T-helper 2 cell (primary cell): ENCODE measurements at regions not wholly inside any gene's neighbourhood (a gene's known extent, or its start where the extent isn't known, plus 50 kb on each side); places are given as distances from the start of the nearest gene placed in this dataset.
A peak's percentile ranks its signal among the peaks of the same experiment; 100 is the strongest.

Experiments
- DNase-seq, 5 experiments: peaks; one replicate each; pipeline versions ENCODE4 v3.0.0 to v3.0.0-alpha.2; 2012 to 2022

GRCh38 chr1:90650401-90650800 is 66.7 kb downstream of the BARHL2 start:
- DNase-seq, result no peak

GRCh38 chr1:90640325-90640724 is 76.8 kb downstream of the BARHL2 start:
- no peak for DNase-seq

DNA sequence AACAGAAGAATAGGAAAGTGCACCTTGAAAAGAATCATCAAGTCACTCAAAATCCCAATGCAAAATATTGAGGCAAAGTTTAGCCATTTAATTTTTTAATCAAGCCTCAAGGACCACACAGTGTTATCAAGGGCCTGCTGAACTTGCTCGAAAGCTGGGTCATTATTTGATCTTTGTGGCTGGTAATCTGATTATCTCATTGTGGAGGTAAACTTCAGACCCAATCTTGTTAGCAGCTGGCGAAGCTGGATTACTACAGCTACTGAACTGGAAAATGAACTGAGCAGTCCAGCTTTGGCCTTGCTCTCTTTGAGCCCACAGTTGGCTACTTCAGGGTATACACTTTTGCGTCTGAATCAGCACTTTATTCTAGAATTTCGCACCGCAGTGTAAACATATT is 94.4 kb downstream of the BARHL2 start:
- DNase-seq, result no peak

- no peak for DNase-seq
These were observed 95.1 kb downstream of the BARHL2 start for GRCh38 chr1:90621986-90622385.

DNA sequence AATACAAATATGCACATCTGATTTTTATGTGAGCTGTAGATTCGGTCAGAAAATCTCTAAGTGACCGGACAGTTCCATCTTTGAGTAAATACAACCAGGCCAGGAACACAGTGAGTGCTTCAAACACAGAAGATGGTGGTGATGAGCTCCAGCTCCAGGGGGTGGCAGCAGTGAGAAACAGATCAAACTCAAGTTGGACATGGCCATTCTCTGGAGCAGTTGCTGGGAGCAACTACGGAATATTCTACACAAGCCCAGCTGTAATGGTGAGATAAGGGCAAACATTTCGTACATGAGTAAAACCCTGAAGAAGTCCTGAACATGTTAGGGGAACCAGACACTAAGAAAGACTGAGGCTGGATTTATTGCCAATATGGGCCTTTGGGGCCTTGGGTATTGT is 100.7 kb downstream of the BARHL2 start:
- no peak for DNase-seq

GRCh38 chr1:90614872-90615271 is 102.2 kb downstream of the BARHL2 start:
- no peak for DNase-seq

GRCh38 chr1:90613371-90613770 is 103.7 kb downstream of the BARHL2 start:
- no peak for DNase-seq

GRCh38 chr1:90612033-90612432 is 105.1 kb downstream of the BARHL2 start:
- DNase-seq, result no peak

DNA sequence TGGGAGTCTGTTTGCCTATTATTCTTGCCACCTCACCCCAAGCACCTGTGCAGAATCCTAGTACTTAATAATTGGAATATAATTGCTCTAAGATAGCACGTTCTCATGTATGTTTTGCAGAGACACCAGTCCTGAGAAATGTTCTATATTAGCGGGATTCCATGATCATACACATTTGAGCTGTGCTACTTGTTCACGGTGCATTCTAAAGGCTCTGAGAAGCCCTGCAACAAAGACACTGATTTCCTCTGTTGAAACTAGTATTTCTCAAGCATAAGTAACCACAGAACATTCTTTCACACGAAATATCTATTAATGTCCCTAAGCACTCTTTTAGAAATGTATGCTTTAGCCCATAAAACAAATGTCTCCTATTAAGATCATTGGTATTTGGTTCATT is 109.4 kb downstream of the BARHL2 start:
- no peak for DNase-seq

DNA sequence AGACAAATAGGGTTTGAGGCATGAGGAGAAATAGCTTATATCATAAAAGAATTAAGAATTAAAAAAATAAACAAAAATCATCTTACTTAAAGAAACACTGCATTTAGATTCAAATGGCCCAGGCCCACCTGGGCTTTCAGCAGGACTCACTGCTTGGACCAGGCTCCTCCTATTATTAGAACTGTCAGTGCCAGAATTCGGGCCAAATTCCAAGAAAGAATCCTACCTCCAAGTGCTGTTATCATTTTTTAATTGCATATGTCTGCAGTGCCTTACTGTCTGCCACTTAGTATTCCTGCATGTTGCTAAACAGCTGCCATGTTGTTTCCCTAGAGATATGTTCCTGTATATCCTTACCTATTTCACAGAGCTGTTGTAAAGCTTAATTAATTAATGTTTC is 112.0 kb downstream of the BARHL2 start:
- no peak for DNase-seq

- no peak for DNase-seq
These were observed 123.8 kb downstream of the BARHL2 start for GRCh38 chr1:90593312-90593711.

DNA sequence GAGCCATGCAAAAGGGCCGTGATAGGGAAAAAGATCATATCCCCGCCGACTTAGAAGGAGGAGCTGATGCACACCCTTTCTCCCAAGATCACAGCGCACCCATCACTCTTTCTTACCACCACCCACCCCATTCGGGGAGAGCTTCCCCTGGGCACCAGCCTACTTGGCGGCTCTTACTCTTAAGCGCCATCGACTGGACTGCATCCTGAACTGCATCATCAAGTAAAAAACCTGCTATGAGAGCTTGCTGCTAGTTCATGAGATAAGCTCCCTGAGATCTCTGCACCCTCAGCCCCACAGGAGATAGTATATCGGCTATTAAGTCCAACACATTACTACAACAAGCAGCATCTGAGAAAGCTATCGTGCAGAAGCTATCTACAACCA is 125.1 kb downstream of the BARHL2 start:
- no peak for DNase-seq

- DNase-seq, result no peak
These were observed 125.6 kb downstream of the BARHL2 start for GRCh38 chr1:90591355-90591969.

GRCh38 chr1:90580176-90580575 is 136.9 kb downstream of the BARHL2 start:
- no peak for DNase-seq

- peak in 2 of 5 experiments; percentile 4 to 31 for DNase-seq
These were observed 137.8 kb downstream of the BARHL2 start for GRCh38 chr1:90579212-90579802.

GRCh38 chr1:90574692-90575370 is 142.3 kb downstream of the BARHL2 start:
- no peak for DNase-seq

GRCh38 chr1:90573736-90574135 is 143.4 kb downstream of the BARHL2 start:
- no peak for DNase-seq

- DNase-seq, result no peak
These were observed 144.7 kb downstream of the BARHL2 start for GRCh38 chr1:90572446-90572845.

GRCh38 chr1:90568436-90568835 is 148.7 kb downstream of the BARHL2 start:
- DNase-seq, result no peak

GRCh38 chr1:90564164-90564563 is 152.9 kb downstream of the BARHL2 start:
- no peak for DNase-seq

GRCh38 chr1:90562892-90563291 is 154.2 kb downstream of the BARHL2 start:
- no peak for DNase-seq

DNA sequence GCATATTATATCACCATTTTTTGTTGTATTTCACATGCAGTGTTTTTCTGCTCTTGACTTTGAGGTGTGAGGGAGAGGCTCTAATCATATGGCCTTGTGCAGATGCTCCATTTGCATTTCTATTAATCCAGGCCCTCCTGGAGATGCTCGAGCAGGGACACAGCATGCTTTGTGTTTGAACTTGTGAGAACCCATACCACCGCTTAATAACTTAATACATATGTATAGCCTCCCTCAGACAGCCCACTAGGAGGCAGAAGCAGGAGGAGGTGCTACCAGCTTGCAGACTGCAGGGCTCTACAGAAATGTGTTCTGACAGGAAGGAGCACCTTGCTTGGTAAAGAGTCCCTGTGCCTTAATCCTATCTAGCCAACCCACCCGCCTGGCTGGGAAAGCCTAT is 155.2 kb downstream of the BARHL2 start:
- DNase-seq, result no peak

DNA sequence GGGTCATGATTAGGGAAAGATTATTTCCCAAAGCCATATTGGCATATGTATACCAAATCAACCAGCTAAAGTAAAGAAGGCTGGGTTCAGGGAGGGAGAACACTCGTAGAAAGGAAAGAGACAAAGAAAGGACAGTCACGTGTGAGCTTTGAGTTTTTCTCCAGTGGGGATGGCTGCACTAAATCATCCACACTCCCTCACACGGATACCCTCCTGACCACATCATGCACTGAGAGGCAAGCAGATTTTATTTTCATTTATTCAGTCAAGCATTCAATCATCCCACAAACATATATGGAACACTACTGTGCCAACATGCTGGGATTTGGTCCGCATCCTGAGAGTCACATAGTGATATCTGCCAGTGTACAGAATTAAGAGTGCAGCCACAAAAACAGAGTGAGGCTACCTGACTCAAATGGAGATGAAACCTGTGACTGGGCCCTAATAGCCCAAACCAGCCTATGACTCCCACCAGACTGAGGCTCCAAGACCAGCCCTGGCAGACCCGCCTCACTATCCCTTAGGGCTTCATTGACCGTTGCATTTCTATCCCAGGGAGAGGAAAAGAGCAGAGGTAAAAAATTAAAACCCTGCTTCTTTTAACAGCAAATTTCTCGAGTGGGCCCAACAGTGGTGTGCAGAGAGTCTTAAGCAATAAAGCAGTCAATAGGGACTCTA is 155.9 kb downstream of the BARHL2 start:
- no peak for DNase-seq
